Right renal cortex interstitium (tissue), 3 donors: ENCODE measurements at regions not wholly inside any gene's neighbourhood (a gene's known extent, or its start where the extent isn't known, plus 50 kb on each side); places are given as distances from the start of the nearest gene placed in this dataset.

Source experiments
- DNase-seq, 3 donors: peaks; one replicate each; pipeline ENCODE4 v3.0.0-alpha.2; 2013; ENCODE audit warnings: low read depth in 3 of 3, low spot score in 2 of 3

GRCh38 chr18:61057443-61057842, 275.8 kb upstream of the CDH20 start:
- no peak for DNase-seq

GRCh38 chr18:61062258-61062657, 271.0 kb upstream of the CDH20 start:
- no peak for DNase-seq

- no peak for DNase-seq
These were observed 268.3 kb upstream of the CDH20 start for GRCh38 chr18:61064911-61065310.

GRCh38 chr18:61076986-61077385, 256.2 kb upstream of the CDH20 start:
- no peak for DNase-seq

- DNase-seq = no peak
These were observed 253.5 kb upstream of the CDH20 start for GRCh38 chr18:61079714-61080113.

- DNase-seq = no peak
These were observed 252.2 kb upstream of the CDH20 start for GRCh38 chr18:61080954-61081528.

- no peak for DNase-seq
These were observed 250.1 kb upstream of the CDH20 start for GRCh38 chr18:61082976-61083630.

GRCh38 chr18:61085036-61085435, 248.2 kb upstream of the CDH20 start:
- no peak for DNase-seq

GRCh38 chr18:61085761-61086160, 247.5 kb upstream of the CDH20 start:
- DNase-seq = peak in 2 of 3 donors; percentile 25 to 49

- no peak for DNase-seq
These were observed 246.6 kb upstream of the CDH20 start for GRCh38 chr18:61086657-61087056.

- no peak for DNase-seq
These were observed 241.9 kb upstream of the CDH20 start for GRCh38 chr18:61091379-61091778.

GRCh38 chr18:61093965-61094364, 239.3 kb upstream of the CDH20 start:
- no peak for DNase-seq

GRCh38 chr18:61096226-61096625, 237.0 kb upstream of the CDH20 start:
- DNase-seq = peak in 1 of 3 donors; percentile 3

- no peak for DNase-seq
These were observed 226.1 kb upstream of the CDH20 start for GRCh38 chr18:61107113-61107512.

- no peak for DNase-seq
These were observed 224.5 kb upstream of the CDH20 start for GRCh38 chr18:61108706-61109105.

GRCh38 chr18:61123309-61123708, 209.9 kb upstream of the CDH20 start:
- no peak for DNase-seq

GRCh38 chr18:61127714-61128467, 205.3 kb upstream of the CDH20 start:
- DNase-seq = no peak

GRCh38 chr18:61129001-61129400, 204.2 kb upstream of the CDH20 start:
- no peak for DNase-seq

- no peak for DNase-seq
These were observed 201.2 kb upstream of the CDH20 start for GRCh38 chr18:61132031-61132430.

GRCh38 chr18:61133783-61134182, 199.4 kb upstream of the CDH20 start:
- DNase-seq = no peak

GRCh38 chr18:61136711-61137251, 196.4 kb upstream of the CDH20 start:
- DNase-seq = no peak

- no peak for DNase-seq
These were observed 191.5 kb upstream of the CDH20 start for GRCh38 chr18:61141691-61142090.
